Astrocyte of the spinal cord (primary cell): ENCODE measurements at regions not wholly inside any gene's neighbourhood (a gene's known extent, or its start where the extent isn't known, plus 50 kb on each side); places are given as distances from the start of the nearest gene placed in this dataset.

Experiments used
- DNase-seq: peaks from one replicate; pipeline ENCODE4 v3.0.0; 2011; ENCODE audit warnings: low read depth, low spot score
- H3K4me3 ChIP-seq: 2 replicates; pipeline ENCODE4 v1.5.1; 2011; ENCODE audit warnings: low read depth, mild to moderate bottlenecking, low read length, moderate library complexity
- CTCF ChIP-seq: IDR thresholded peaks from 2 replicates; pipeline ENCODE4 v1.5.1; 2012; ENCODE audit warnings: low read depth, mild to moderate bottlenecking, low read length, inconsistent platforms
- in situ Hi-C: cut with HindIII; loops from 2 replicates; pipeline ENCODE4 v1.10.0; 2017; ENCODE audit warnings: low sequenced_read_pairs

GRCh38 chr5:12358371-12359090, 454.3 kb upstream of the CTNND2 start:
- DNase-seq, result no peak
- in situ Hi-C loops, result no loop called here
- TF ChIP-seq CTCF, result no peak
- H3K4me3 ChIP-seq, result no peak overlapping the region

- DNase-seq, result peak; percentile 7
- no peak overlapping the region for H3K4me3 ChIP-seq
- TF ChIP-seq CTCF, result no peak
- in situ Hi-C loops, result no loop called here
Observed at GRCh38 chr5:12357626-12358025, 453.4 kb upstream of the CTNND2 start.

- no peak for TF ChIP-seq CTCF
- H3K4me3 ChIP-seq, result no peak overlapping the region
- DNase-seq, result no peak
- in situ Hi-C loops, result no loop called here
Observed at GRCh38 chr5:12354686-12355085, 450.4 kb upstream of the CTNND2 start.

- H3K4me3 ChIP-seq, result no peak overlapping the region
- TF ChIP-seq CTCF, result no peak
- no peak for DNase-seq
- in situ Hi-C loops, result no loop called here
Observed at GRCh38 chr5:12343558-12343957, 439.3 kb upstream of the CTNND2 start.

- H3K4me3 ChIP-seq, result no peak overlapping the region
- DNase-seq, result no peak
- no peak for TF ChIP-seq CTCF
- in situ Hi-C loops, result no loop called here
Observed at GRCh38 chr5:12335938-12336337, 431.7 kb upstream of the CTNND2 start.

- no peak overlapping the region for H3K4me3 ChIP-seq
- in situ Hi-C loops, result no loop called here
- DNase-seq, result no peak
- no peak for TF ChIP-seq CTCF
Observed at GRCh38 chr5:12332480-12332879, 428.2 kb upstream of the CTNND2 start.
